ENCODE measurements at regions not wholly inside any gene's neighbourhood (a gene's known extent, or its start where the extent isn't known, plus 50 kb on each side); places are given as distances from the start of the nearest gene placed in this dataset.
"Not testable (repeated sequence)": the region's sequence is repeated elsewhere in the genome, so short reads cannot be mapped to it uniquely, and the experiment has no call there.

DNA sequence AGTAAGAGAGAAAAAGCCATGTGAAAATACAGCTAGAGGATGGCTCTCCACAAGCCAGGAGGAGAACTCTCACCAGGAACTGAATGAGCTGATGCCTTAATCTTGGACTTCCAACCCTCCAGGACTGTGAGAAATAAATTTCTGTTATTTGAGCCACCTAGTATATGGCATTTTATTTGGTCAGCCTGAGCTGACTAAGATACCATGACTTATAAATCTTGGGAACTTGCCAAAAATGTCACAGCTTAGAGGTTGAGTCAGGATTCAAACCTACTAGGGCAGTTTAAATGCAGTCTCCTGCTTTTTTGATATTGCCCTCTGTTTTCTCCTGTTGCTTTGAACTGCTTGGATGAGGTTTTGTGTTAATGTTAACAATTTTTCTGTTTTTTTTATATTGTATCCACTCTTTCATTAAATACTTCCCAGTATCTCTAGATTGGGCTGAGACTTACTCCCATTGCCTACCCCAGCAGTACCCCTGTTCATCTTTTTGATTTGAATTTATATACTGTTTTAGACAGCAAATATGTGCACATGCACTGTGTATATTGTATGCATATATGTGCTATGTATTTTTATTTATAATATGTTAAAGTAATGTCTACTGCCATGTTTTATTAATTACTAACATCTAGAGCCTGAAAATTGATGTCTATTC is 1223.2 kb downstream of the OTOL1 start:
- no peaks in the 10 kb centered on the region for H3K27me3 ChIP-seq
- no peak overlapping the region for H3K4me3 ChIP-seq
- TF ChIP-seq, protein P1, sequence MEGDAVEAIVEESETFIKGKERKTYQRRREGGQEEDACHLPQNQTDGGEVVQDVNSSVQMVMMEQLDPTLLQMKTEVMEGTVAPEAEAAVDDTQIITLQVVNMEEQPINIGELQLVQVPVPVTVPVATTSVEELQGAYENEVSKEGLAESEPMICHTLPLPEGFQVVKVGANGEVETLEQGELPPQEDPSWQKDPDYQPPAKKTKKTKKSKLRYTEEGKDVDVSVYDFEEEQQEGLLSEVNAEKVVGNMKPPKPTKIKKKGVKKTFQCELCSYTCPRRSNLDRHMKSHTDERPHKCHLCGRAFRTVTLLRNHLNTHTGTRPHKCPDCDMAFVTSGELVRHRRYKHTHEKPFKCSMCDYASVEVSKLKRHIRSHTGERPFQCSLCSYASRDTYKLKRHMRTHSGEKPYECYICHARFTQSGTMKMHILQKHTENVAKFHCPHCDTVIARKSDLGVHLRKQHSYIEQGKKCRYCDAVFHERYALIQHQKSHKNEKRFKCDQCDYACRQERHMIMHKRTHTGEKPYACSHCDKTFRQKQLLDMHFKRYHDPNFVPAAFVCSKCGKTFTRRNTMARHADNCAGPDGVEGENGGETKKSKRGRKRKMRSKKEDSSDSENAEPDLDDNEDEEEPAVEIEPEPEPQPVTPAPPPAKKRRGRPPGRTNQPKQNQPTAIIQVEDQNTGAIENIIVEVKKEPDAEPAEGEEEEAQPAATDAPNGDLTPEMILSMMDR (IDR thresholded peaks at IDR 0.05) = no peak
- TF ChIP-seq POLR2A (IDR thresholded peaks at IDR 0.05) = no peak
- no peak overlapping the region for H3K27ac ChIP-seq
- intact Hi-C loops (cut with DNase I) = no loop called here
- DNase-seq (no peak), ATAC-seq (peak; percentile 15)
- no peaks in the 10 kb centered on the region for H3K4me1 ChIP-seq
- H3K9me3 ChIP-seq = no peaks in the 10 kb centered on the region
- no peaks in the 10 kb centered on the region for H3K36me3 ChIP-seq (replicated peaks in 1 of 2; ENCODE audit: insufficient read depth in 1 of 2, low read depth in 2 of 2)

DNA sequence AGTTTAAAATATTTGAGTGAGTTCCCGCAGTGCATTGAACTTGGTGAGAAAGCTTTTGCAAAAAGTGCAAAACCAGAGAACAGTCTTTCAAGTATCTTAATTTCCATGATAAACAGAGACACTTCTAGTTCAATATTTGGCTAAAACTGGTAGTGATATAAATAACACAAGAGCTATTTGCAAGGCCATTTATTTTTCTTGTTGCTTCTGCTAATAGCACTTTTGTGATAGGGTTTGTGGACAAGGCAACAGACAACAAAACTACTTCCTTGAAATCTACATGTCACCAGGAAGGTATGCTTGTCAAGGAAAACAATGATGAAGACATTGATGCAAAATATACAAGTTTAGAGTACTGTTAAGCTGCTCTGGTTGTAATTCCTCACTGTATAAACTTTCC is 1225.1 kb downstream of the OTOL1 start:
- Histone ChIP-seq H3K9me3 (no peaks in the 10 kb centered on the region), H3K27me3 (no peaks in the 10 kb centered on the region), H3K27ac (no peak overlapping the region), H3K4me1 (no peaks in the 10 kb centered on the region), H3K4me3 (no peak overlapping the region), H3K36me3 (replicated peaks in 1 of 2; ENCODE audit: insufficient read depth in 1 of 2, low read depth in 2 of 2) (no peaks in the 10 kb centered on the region)
- DNase-seq (no peak), ATAC-seq (no peak)
- WGBS, 2 donors = 53 to 68% methylated on average over 1 of the region's 1 CpG
- intact Hi-C loops (cut with DNase I) = no loop called here
- TF ChIP-seq POLR2A (IDR thresholded peaks at IDR 0.05) = no peak
- TF ChIP-seq, protein P1 (IDR thresholded peaks at IDR 0.05) = no peak

DNA sequence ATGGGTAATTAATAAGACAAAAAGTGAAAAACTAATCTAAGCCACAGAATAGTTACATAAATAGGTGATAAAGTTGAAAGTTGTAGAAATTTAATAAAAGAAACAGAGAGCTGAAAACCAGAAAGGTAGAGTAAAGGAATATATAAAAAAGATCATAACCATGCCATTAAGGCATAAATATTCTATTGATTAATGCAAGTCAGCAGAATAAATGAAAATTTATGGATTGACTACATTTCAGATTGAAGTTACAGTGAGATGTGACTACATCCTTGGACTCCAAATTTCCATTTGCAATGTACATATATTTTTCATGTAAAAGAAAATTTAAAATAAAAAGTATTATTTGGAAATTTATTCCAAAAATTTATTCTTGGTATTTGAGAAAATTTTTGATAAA is 1225.7 kb downstream of the OTOL1 start:
- ATAC-seq = no peak
- DNase-seq = no peak
- TF ChIP-seq POLR2A (IDR thresholded peaks at IDR 0.05) = no peak
- TF ChIP-seq, protein P1 (IDR thresholded peaks at IDR 0.05) = no peak

GRCh38 chr3:162722796-162723195 is 1226.2 kb downstream of the OTOL1 start:
- intact Hi-C loops (cut with DNase I); H3K9me3 ChIP-seq; H3K4me1 ChIP-seq; H3K36me3 ChIP-seq (replicated peaks in 1 of 2; ENCODE audit: insufficient read depth in 1 of 2, low read depth in 2 of 2); H3K4me3 ChIP-seq; H3K27me3 ChIP-seq; ATAC-seq; DNase-seq; H3K27ac ChIP-seq: not testable (repeated sequence)
- WGBS, 2 donors = 33 to 48% methylated on average over 5 of the region's 5 CpGs

More for the DNA sequence above, 1225.7 kb downstream of the OTOL1 start:
- H3K9me3 ChIP-seq = no peaks in the 10 kb centered on the region
- H3K27ac ChIP-seq = no peak overlapping the region
- no peaks in the 10 kb centered on the region for H3K36me3 ChIP-seq (replicated peaks in 1 of 2; ENCODE audit: insufficient read depth in 1 of 2, low read depth in 2 of 2)
- H3K27me3 ChIP-seq = no peaks in the 10 kb centered on the region
- no peaks in the 10 kb centered on the region for H3K4me1 ChIP-seq
- no peak overlapping the region for H3K4me3 ChIP-seq
- intact Hi-C loops (cut with DNase I) = no loop called here

GRCh38 chr3:162729686-162730085 is 1233.1 kb downstream of the OTOL1 start:
- ATAC-seq (no peak), DNase-seq (no peak)
- no peaks in the 10 kb centered on the region for H3K9me3 ChIP-seq
- H3K36me3 ChIP-seq (replicated peaks in 1 of 2; ENCODE audit: insufficient read depth in 1 of 2, low read depth in 2 of 2) = no peaks in the 10 kb centered on the region
- WGBS, 2 donors = 81 to 83% methylated on average over 3 of the region's 3 CpGs
- no peaks in the 10 kb centered on the region for H3K4me1 ChIP-seq
- intact Hi-C loops (cut with DNase I) = no loop called here
- no peak overlapping the region for H3K4me3 ChIP-seq
- no peaks in the 10 kb centered on the region for H3K27me3 ChIP-seq
- no peak overlapping the region for H3K27ac ChIP-seq
- TF ChIP-seq POLR2A (IDR thresholded peaks at IDR 0.05) = no peak
- TF ChIP-seq, protein P1 (IDR thresholded peaks at IDR 0.05) = no peak

GRCh38 chr3:162731961-162732360 is 1235.4 kb downstream of the OTOL1 start:
- ATAC-seq; H3K36me3 ChIP-seq (replicated peaks in 1 of 2; ENCODE audit: insufficient read depth in 1 of 2, low read depth in 2 of 2); H3K4me1 ChIP-seq; intact Hi-C loops (cut with DNase I); DNase-seq; H3K27ac ChIP-seq; H3K4me3 ChIP-seq; H3K9me3 ChIP-seq; H3K27me3 ChIP-seq: not testable (repeated sequence)
- 65 to 72% methylated on average over 5 of the region's 5 CpGs for WGBS, 2 donors

All from body of pancreas (tissue), 4 donors.